ENCODE measurements at regions not wholly inside any gene's neighbourhood (a gene's known extent, or its start where the extent isn't known, plus 50 kb on each side); places are given as distances from the start of the nearest gene placed in this dataset.
"Not testable (repeated sequence)": the region's sequence is repeated elsewhere in the genome, so short reads cannot be mapped to it uniquely, and the experiment has no call there.

DNA sequence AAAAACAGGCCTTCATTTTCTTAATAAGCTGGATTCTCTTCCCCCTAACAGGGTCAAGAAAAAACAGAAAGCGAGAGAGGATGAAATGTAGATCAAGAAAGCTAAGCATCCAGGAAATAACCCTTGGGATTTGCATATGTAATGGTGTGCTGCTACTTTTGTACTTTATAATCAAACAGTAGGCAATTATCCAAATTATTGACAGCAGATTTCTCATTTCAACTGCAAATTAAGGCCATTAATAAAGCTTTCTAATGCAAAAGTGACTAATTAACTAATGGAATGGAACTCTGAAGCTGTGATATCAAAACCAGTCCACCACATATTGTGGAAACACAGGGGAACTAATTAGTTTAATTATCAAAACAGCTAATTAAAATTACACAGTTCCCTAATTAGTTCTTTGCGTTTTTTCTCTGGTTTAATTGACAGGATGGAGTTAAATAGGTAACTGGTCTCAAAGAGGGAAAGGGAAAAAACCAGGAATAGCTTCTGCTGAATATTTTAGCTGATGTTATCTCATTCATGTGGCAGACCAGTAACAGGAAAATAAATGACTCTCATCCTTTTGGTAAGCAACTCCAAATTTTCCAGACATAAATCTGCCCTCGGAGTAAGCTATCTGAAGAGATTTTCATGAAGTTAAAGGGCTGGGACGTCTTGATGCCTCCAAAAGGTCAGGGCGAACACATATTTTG, 182.7 kb upstream of the LMO3 start:
- POLR2A ChIA-PET: no interaction called here
- H4K20me1 ChIP-seq (ENCODE audit: insufficient read depth, low read length): no peaks in the 10 kb centered on the region
- CTCF ChIA-PET (ENCODE audit: unreplicated experiment): no interaction called here
- no peaks in the 10 kb centered on the region for H3K9me2 ChIP-seq (ENCODE audit: insufficient read depth, low read length)
- intact Hi-C loops (cut with micrococcal nuclease; ENCODE audit: unreplicated experiment): no loop called here
- no peaks in the 10 kb centered on the region for H3K79me2 ChIP-seq (ENCODE audit: insufficient read depth, low read depth, low read length)
- no peak overlapping the region for H2AFZ ChIP-seq (ENCODE audit: low read length)
- no peaks in the 10 kb centered on the region for H3K9me3 ChIP-seq (ENCODE audit: low read length)
- no TSS peak for BruUV-seq (replicated peaks)
- no peak overlapping the region for H3K4me2 ChIP-seq (ENCODE audit: low read length)
- H3K36me3 ChIP-seq (ENCODE audit: insufficient read depth, low read length): no peaks in the 10 kb centered on the region
- H3K27ac ChIP-seq (ENCODE audit: low read depth, low read length, poor library complexity, severe bottlenecking): no peak overlapping the region
- no peaks in the 10 kb centered on the region for H3K4me1 ChIP-seq (ENCODE audit: insufficient read depth, low read length, poor library complexity, severe bottlenecking)
- H3K4me3 ChIP-seq (ENCODE audit: low read depth, low read length, poor library complexity, severe bottlenecking): no peak overlapping the region
- DNase-seq (ENCODE audit: low spot score): no peak
- no peak for TF ChIP-seq EZH2phosphoT487 (IDR thresholded peaks at IDR 0.05; ENCODE audit: borderline replicate concordance, low read depth, low read length)
- TF ChIP-seq, protein P1, sequence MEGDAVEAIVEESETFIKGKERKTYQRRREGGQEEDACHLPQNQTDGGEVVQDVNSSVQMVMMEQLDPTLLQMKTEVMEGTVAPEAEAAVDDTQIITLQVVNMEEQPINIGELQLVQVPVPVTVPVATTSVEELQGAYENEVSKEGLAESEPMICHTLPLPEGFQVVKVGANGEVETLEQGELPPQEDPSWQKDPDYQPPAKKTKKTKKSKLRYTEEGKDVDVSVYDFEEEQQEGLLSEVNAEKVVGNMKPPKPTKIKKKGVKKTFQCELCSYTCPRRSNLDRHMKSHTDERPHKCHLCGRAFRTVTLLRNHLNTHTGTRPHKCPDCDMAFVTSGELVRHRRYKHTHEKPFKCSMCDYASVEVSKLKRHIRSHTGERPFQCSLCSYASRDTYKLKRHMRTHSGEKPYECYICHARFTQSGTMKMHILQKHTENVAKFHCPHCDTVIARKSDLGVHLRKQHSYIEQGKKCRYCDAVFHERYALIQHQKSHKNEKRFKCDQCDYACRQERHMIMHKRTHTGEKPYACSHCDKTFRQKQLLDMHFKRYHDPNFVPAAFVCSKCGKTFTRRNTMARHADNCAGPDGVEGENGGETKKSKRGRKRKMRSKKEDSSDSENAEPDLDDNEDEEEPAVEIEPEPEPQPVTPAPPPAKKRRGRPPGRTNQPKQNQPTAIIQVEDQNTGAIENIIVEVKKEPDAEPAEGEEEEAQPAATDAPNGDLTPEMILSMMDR (conservative IDR thresholded peaks at IDR 0.05; ENCODE audit: low read length): no peak

DNA sequence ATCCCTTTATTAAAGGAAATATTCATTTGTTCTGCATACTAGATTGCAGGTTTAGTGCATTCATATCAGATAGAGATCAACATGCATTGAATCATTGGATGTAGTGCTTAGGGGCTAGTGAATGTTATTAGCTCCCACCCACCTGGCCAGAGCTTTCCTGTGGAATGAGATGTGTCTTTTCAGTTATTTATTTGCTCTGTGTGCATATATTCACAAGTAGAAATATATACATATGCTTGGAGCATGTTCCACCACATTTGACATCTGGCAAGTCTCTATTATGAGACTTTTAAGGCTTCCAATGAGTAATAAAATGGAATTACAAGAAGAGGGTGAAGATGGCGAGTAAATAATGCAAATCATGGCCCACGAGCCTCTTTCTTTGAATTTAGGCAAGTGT, 180.0 kb upstream of the LMO3 start:
- Histone ChIP-seq H3K36me3 (ENCODE audit: insufficient read depth, low read length) (no peaks in the 10 kb centered on the region), H3K27ac (ENCODE audit: low read depth, low read length, poor library complexity, severe bottlenecking) (no peak overlapping the region), H4K20me1 (ENCODE audit: insufficient read depth, low read length) (no peaks in the 10 kb centered on the region), H3K9me2 (ENCODE audit: insufficient read depth, low read length) (no peaks in the 10 kb centered on the region), H3K79me2 (ENCODE audit: insufficient read depth, low read depth, low read length) (no peaks in the 10 kb centered on the region), H3K4me2 (ENCODE audit: low read length) (no peak overlapping the region), H3K4me3 (ENCODE audit: low read depth, low read length, poor library complexity, severe bottlenecking) (no peak overlapping the region), H2AFZ (ENCODE audit: low read length) (no peak overlapping the region), H3K9me3 (ENCODE audit: low read length) (no peaks in the 10 kb centered on the region), H3K4me1 (ENCODE audit: insufficient read depth, low read length, poor library complexity, severe bottlenecking) (no peaks in the 10 kb centered on the region)
- CTCF ChIA-PET (ENCODE audit: unreplicated experiment): no interaction called here
- POLR2A ChIA-PET: interaction anchor here (0.7 kb wide), 1 partner anchor 80 kb away, joined by 5 read pairs; no protein-coding TSS in a partner anchor
- DNase-seq (ENCODE audit: low spot score): no peak
- intact Hi-C loops (cut with micrococcal nuclease; ENCODE audit: unreplicated experiment): no loop called here
- TF ChIP-seq EZH2phosphoT487 (IDR thresholded peaks at IDR 0.05; ENCODE audit: borderline replicate concordance, low read depth, low read length): no peak
- TF ChIP-seq, protein P1 (conservative IDR thresholded peaks at IDR 0.05; ENCODE audit: low read length): no peak
- no TSS peak for BruUV-seq (replicated peaks)

DNA sequence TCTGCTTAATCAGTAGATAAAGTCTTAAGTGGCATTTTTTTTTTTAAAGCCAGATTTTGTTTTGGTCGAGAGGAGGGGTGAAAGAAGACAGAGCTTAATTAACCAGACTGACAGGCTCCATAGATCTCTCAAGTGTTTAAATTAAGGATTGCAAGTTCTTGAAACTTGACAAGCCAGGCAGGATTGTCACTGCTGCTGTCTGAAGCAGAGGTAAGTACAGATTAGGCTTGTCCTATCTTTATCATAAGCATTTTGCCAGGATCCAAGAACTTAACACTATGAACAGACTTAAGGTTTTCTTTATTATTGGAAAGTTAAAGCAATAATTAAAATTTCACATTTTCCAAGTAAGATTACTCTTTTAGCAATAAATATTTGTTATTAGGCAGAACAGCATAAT, 179.6 kb upstream of the LMO3 start:
- ChIA-PET CTCF (ENCODE audit: unreplicated experiment) (no interaction called here), POLR2A (no interaction called here)
- H3K9me2 ChIP-seq (ENCODE audit: insufficient read depth, low read length): no peaks in the 10 kb centered on the region
- H3K27ac ChIP-seq (ENCODE audit: low read depth, low read length, poor library complexity, severe bottlenecking): no peak overlapping the region
- DNase-seq (ENCODE audit: low spot score): no peak
- intact Hi-C loops (cut with micrococcal nuclease; ENCODE audit: unreplicated experiment): no loop called here
- no peaks in the 10 kb centered on the region for H3K79me2 ChIP-seq (ENCODE audit: insufficient read depth, low read depth, low read length)
- H3K4me2 ChIP-seq (ENCODE audit: low read length): no peak overlapping the region
- TF ChIP-seq, protein P1 (conservative IDR thresholded peaks at IDR 0.05; ENCODE audit: low read length): no peak
- no peak for TF ChIP-seq EZH2phosphoT487 (IDR thresholded peaks at IDR 0.05; ENCODE audit: borderline replicate concordance, low read depth, low read length)
- H3K9me3 ChIP-seq (ENCODE audit: low read length): no peaks in the 10 kb centered on the region
- no peak overlapping the region for H2AFZ ChIP-seq (ENCODE audit: low read length)
- no peaks in the 10 kb centered on the region for H3K4me1 ChIP-seq (ENCODE audit: insufficient read depth, low read length, poor library complexity, severe bottlenecking)
- no peaks in the 10 kb centered on the region for H3K36me3 ChIP-seq (ENCODE audit: insufficient read depth, low read length)
- no peaks in the 10 kb centered on the region for H4K20me1 ChIP-seq (ENCODE audit: insufficient read depth, low read length)
- no TSS peak for BruUV-seq (replicated peaks)
- H3K4me3 ChIP-seq (ENCODE audit: low read depth, low read length, poor library complexity, severe bottlenecking): no peak overlapping the region

DNA sequence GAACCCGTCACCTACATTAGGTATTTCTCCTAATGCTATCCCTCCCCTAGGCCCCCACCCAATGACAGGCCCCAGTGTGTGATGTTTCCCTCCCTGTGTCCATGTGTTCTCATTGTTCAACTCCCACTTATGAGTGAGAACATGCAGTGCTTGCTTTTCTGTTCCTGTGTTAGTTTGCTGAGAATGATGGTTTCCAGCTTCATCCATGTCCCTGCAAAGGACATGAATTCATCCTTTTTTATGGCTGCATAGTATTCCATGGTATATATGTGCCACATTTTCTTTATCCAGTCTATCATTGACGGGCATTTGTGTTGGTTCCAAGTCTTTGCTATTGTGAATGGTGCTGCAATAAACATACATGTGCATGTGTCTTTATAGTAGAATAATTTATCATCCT, 163.2 kb upstream of the LMO3 start:
- H3K36me3 ChIP-seq (ENCODE audit: insufficient read depth, low read length); H2AFZ ChIP-seq (ENCODE audit: low read length); H3K9me3 ChIP-seq (ENCODE audit: low read length); H3K4me1 ChIP-seq (ENCODE audit: insufficient read depth, low read length, poor library complexity, severe bottlenecking); CTCF ChIA-PET (ENCODE audit: unreplicated experiment); H3K9me2 ChIP-seq (ENCODE audit: insufficient read depth, low read length); BruUV-seq (replicated peaks); H4K20me1 ChIP-seq (ENCODE audit: insufficient read depth, low read length); H3K79me2 ChIP-seq (ENCODE audit: insufficient read depth, low read depth, low read length); H3K27ac ChIP-seq (ENCODE audit: low read depth, low read length, poor library complexity, severe bottlenecking); DNase-seq (ENCODE audit: low spot score); H3K4me2 ChIP-seq (ENCODE audit: low read length); H3K4me3 ChIP-seq (ENCODE audit: low read depth, low read length, poor library complexity, severe bottlenecking); intact Hi-C loops (cut with micrococcal nuclease; ENCODE audit: unreplicated experiment): not testable (repeated sequence)
- POLR2A ChIA-PET: interaction anchor here (0.6 kb wide), 1 partner anchor 98 kb away, joined by 3 read pairs; no protein-coding TSS in a partner anchor
